PC-3 (cell line): ENCODE measurements at regions not wholly inside any gene's neighbourhood (a gene's known extent, or its start where the extent isn't known, plus 50 kb on each side); places are given as distances from the start of the nearest gene placed in this dataset.

Source experiments
- EZH2phosphoT487 ChIP-seq: fragments of 300-600 bp; sonication (generic); IDR thresholded peaks from 2 replicates; pipeline ENCODE4 v1.6.1; 2018; ENCODE audit warnings: mild to moderate bottlenecking, antibody characterized with exemption, low read length, borderline replicate concordance
- TF ChIP-seq, protein P1 (sequence below): fragments of 300-600 bp; sonication (generic); conservative IDR thresholded peaks from 2 replicates; pipeline ENCODE4 v1.5.1; 2017; ENCODE audit warnings: antibody characterized with exemption, low read depth, mild to moderate bottlenecking, low read length

DNA sequence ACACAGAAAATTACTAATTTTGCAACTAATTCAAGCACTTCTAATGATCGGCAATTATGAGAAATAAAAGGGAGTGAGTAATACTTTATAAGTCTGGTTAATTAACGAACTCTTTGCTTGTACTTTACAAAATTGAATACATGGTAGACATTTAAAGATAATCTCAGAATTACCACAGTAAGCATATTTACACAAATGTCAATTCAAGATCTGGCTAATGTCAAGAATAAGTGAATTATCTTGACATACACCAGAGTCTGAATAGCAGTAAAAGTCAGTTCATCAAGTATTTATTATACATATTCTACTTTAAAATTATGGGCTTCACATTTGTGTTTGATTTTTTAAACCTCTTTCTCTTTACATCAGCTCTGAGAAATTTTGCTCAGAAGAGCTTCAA is 643.4 kb downstream of the OLFM4 start:
- TF ChIP-seq, protein P1, sequence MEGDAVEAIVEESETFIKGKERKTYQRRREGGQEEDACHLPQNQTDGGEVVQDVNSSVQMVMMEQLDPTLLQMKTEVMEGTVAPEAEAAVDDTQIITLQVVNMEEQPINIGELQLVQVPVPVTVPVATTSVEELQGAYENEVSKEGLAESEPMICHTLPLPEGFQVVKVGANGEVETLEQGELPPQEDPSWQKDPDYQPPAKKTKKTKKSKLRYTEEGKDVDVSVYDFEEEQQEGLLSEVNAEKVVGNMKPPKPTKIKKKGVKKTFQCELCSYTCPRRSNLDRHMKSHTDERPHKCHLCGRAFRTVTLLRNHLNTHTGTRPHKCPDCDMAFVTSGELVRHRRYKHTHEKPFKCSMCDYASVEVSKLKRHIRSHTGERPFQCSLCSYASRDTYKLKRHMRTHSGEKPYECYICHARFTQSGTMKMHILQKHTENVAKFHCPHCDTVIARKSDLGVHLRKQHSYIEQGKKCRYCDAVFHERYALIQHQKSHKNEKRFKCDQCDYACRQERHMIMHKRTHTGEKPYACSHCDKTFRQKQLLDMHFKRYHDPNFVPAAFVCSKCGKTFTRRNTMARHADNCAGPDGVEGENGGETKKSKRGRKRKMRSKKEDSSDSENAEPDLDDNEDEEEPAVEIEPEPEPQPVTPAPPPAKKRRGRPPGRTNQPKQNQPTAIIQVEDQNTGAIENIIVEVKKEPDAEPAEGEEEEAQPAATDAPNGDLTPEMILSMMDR: no peak
- no peak for TF ChIP-seq EZH2phosphoT487
